Activated T-helper 1 cell treated with anti-CD3 and anti-CD28 coated beads, Interleukin-12 subunit alpha, Interleukin-12 subunit beta, Interleukin-2, Interleukin-4 antibody, amounts not matched to agents 30 ng/mL and 10 ng/mL and 1 ng/mL, durations not matched to agents 14 hours and 24 hours and 36 hours (primary cell): ENCODE measurements at regions not wholly inside any gene's neighbourhood (a gene's known extent, or its start where the extent isn't known, plus 50 kb on each side); places are given as distances from the start of the nearest gene placed in this dataset.

Experiments
- DNase-seq: peaks from one replicate; pipeline ENCODE4 v3.0.0; 2021; ENCODE audit warnings: low spot score
- H3K27ac Mint-ChIP-seq: one replicate; pipeline ENCODE4 v1.8.0; 2021; ENCODE audit warnings: mild to moderate bottlenecking, mixed read lengths
- H3K27me3 Mint-ChIP-seq: one replicate; pipeline ENCODE4 v1.8.0; 2022; ENCODE audit warnings: mild to moderate bottlenecking, moderate library complexity, mixed read lengths; ENCODE audit not compliant: insufficient read depth
- H3K36me3 Mint-ChIP-seq: one replicate; pipeline ENCODE4 v1.8.0; 2021; ENCODE audit warnings: low read depth, mixed read lengths
- H3K4me1 Mint-ChIP-seq: one replicate; pipeline ENCODE4 v1.8.0; 2021; ENCODE audit warnings: low read depth, mixed read lengths
- H3K4me3 Mint-ChIP-seq: one replicate; pipeline ENCODE4 v1.8.0; 2021; ENCODE audit warnings: mild to moderate bottlenecking, moderate library complexity, mixed read lengths
- H3K9me3 Mint-ChIP-seq: one replicate; pipeline ENCODE4 v1.8.0; 2021; ENCODE audit warnings: mixed read lengths
- intact Hi-C: fragments of 100-400 bp; cut with micrococcal nuclease; formaldehyde crosslinking; loops from one replicate; pipeline ENCODE4 v1.15.1; 2024

GRCh38 chr14:86973177-86973576, 1019.8 kb downstream of the GALC start:
- no peak overlapping the region for H3K4me3 Mint-ChIP-seq
- no peaks in the 10 kb centered on the region for H3K4me1 Mint-ChIP-seq
- H3K27me3 Mint-ChIP-seq = no peaks in the 10 kb centered on the region
- no peak for DNase-seq
- no peaks in the 10 kb centered on the region for H3K36me3 Mint-ChIP-seq
- H3K9me3 Mint-ChIP-seq = peaks cover 24% of the 10 kb centered on the region
- no peak overlapping the region for H3K27ac Mint-ChIP-seq
- intact Hi-C loops = no loop called here

- intact Hi-C loops = no loop called here
- no peaks in the 10 kb centered on the region for H3K27me3 Mint-ChIP-seq
- no peaks in the 10 kb centered on the region for H3K4me1 Mint-ChIP-seq
- H3K36me3 Mint-ChIP-seq = no peaks in the 10 kb centered on the region
- H3K9me3 Mint-ChIP-seq = peaks cover 25% of the 10 kb centered on the region
- H3K27ac Mint-ChIP-seq = no peak overlapping the region
- DNase-seq = no peak
- H3K4me3 Mint-ChIP-seq = no peak overlapping the region
These were observed 1021.7 kb downstream of the GALC start for GRCh38 chr14:86971292-86971691.

GRCh38 chr14:86961106-86961716, 1031.8 kb downstream of the GALC start:
- intact Hi-C loops = no loop called here
- Mint-ChIP-seq H3K27ac (no peak overlapping the region), H3K4me3 (no peak overlapping the region), H3K27me3 (no peaks in the 10 kb centered on the region), H3K36me3 (no peaks in the 10 kb centered on the region), H3K9me3 (peaks cover 5% of the 10 kb centered on the region), H3K4me1 (no peaks in the 10 kb centered on the region)
- no peak for DNase-seq

- intact Hi-C loops = no loop called here
- H3K4me3 Mint-ChIP-seq = no peak overlapping the region
These were observed 1037.1 kb downstream of the GALC start for GRCh38 chr14:86955771-86956354.

GRCh38 chr14:86954623-86955022, 1038.4 kb downstream of the GALC start:
- Mint-ChIP-seq H3K27me3 (no peaks in the 10 kb centered on the region), H3K4me3 (no peak overlapping the region), H3K27ac (no peak overlapping the region), H3K36me3 (no peaks in the 10 kb centered on the region), H3K9me3 (no peaks in the 10 kb centered on the region), H3K4me1 (no peaks in the 10 kb centered on the region)
- DNase-seq = no peak
- intact Hi-C loops = no loop called here

More at GRCh38 chr14:86955771-86956354, 1037.1 kb downstream of the GALC start:
- H3K4me1 Mint-ChIP-seq = no peaks in the 10 kb centered on the region
- H3K9me3 Mint-ChIP-seq = no peaks in the 10 kb centered on the region
- DNase-seq = no peak
- H3K27me3 Mint-ChIP-seq = no peaks in the 10 kb centered on the region
- H3K36me3 Mint-ChIP-seq = no peaks in the 10 kb centered on the region
- H3K27ac Mint-ChIP-seq = no peak overlapping the region

GRCh38 chr14:86946446-86946845, 1046.5 kb downstream of the GALC start:
- intact Hi-C loops = no loop called here
- Mint-ChIP-seq H3K27ac (no peak overlapping the region), H3K4me1 (no peaks in the 10 kb centered on the region), H3K4me3 (no peak overlapping the region), H3K36me3 (no peaks in the 10 kb centered on the region), H3K9me3 (no peaks in the 10 kb centered on the region), H3K27me3 (no peaks in the 10 kb centered on the region)
- DNase-seq = no peak

GRCh38 chr14:86944434-86944833, 1048.5 kb downstream of the GALC start:
- H3K4me3 Mint-ChIP-seq = no peak overlapping the region
- intact Hi-C loops = no loop called here

GRCh38 chr14:86943391-86944365, 1049.3 kb downstream of the GALC start:
- H3K4me1 Mint-ChIP-seq = no peaks in the 10 kb centered on the region
- H3K36me3 Mint-ChIP-seq = no peaks in the 10 kb centered on the region
- intact Hi-C loops = no loop called here
- no peak overlapping the region for H3K27ac Mint-ChIP-seq
- peaks cover 3% of the 10 kb centered on the region for H3K9me3 Mint-ChIP-seq
- H3K27me3 Mint-ChIP-seq = no peaks in the 10 kb centered on the region
- DNase-seq = no peak
- no peak overlapping the region for H3K4me3 Mint-ChIP-seq

More at GRCh38 chr14:86944434-86944833, 1048.5 kb downstream of the GALC start:
- H3K27ac Mint-ChIP-seq = no peak overlapping the region
- no peaks in the 10 kb centered on the region for H3K27me3 Mint-ChIP-seq
- H3K4me1 Mint-ChIP-seq = no peaks in the 10 kb centered on the region
- H3K36me3 Mint-ChIP-seq = no peaks in the 10 kb centered on the region
- DNase-seq = no peak
- no peaks in the 10 kb centered on the region for H3K9me3 Mint-ChIP-seq

GRCh38 chr14:86942936-86943335, 1050.0 kb downstream of the GALC start:
- H3K27ac Mint-ChIP-seq = no peak overlapping the region
- no peaks in the 10 kb centered on the region for H3K36me3 Mint-ChIP-seq
- no peak for DNase-seq
- intact Hi-C loops = no loop called here
- no peaks in the 10 kb centered on the region for H3K4me1 Mint-ChIP-seq
- peaks cover 3% of the 10 kb centered on the region for H3K9me3 Mint-ChIP-seq
- no peaks in the 10 kb centered on the region for H3K27me3 Mint-ChIP-seq
- no peak overlapping the region for H3K4me3 Mint-ChIP-seq

- intact Hi-C loops = no loop called here
- H3K4me3 Mint-ChIP-seq = no peak overlapping the region
- no peak for DNase-seq
- H3K27me3 Mint-ChIP-seq = no peaks in the 10 kb centered on the region
- H3K27ac Mint-ChIP-seq = no peak overlapping the region
- no peaks in the 10 kb centered on the region for H3K36me3 Mint-ChIP-seq
- H3K4me1 Mint-ChIP-seq = no peaks in the 10 kb centered on the region
- H3K9me3 Mint-ChIP-seq = peaks cover 3% of the 10 kb centered on the region
These were observed 1052.9 kb downstream of the GALC start for GRCh38 chr14:86940106-86940505.

- Mint-ChIP-seq H3K4me3 (no peak overlapping the region), H3K4me1 (no peaks in the 10 kb centered on the region), H3K27ac (no peak overlapping the region), H3K36me3 (no peaks in the 10 kb centered on the region), H3K9me3 (peaks cover 3% of the 10 kb centered on the region), H3K27me3 (no peaks in the 10 kb centered on the region)
- no peak for DNase-seq
- intact Hi-C loops = no loop called here
These were observed 1054.7 kb downstream of the GALC start for GRCh38 chr14:86938320-86938719.

GRCh38 chr14:86936556-86936955, 1056.4 kb downstream of the GALC start:
- no peaks in the 10 kb centered on the region for H3K36me3 Mint-ChIP-seq
- no peak for DNase-seq
- peaks cover 3% of the 10 kb centered on the region for H3K9me3 Mint-ChIP-seq
- no peak overlapping the region for H3K4me3 Mint-ChIP-seq
- H3K27ac Mint-ChIP-seq = no peak overlapping the region
- no peaks in the 10 kb centered on the region for H3K27me3 Mint-ChIP-seq
- intact Hi-C loops = no loop called here
- H3K4me1 Mint-ChIP-seq = no peaks in the 10 kb centered on the region

- intact Hi-C loops = no loop called here
- Mint-ChIP-seq H3K27ac (no peak overlapping the region), H3K27me3 (no peaks in the 10 kb centered on the region), H3K4me1 (no peaks in the 10 kb centered on the region), H3K36me3 (no peaks in the 10 kb centered on the region), H3K4me3 (no peak overlapping the region), H3K9me3 (peaks cover 3% of the 10 kb centered on the region)
- DNase-seq = no peak
These were observed 1057.6 kb downstream of the GALC start for GRCh38 chr14:86935241-86935885.
